Pulmonary artery endothelial cell (primary cell): ENCODE measurements at regions not wholly inside any gene's neighbourhood (a gene's known extent, or its start where the extent isn't known, plus 50 kb on each side); places are given as distances from the start of the nearest gene placed in this dataset.
"Not testable (repeated sequence)": the region's sequence is repeated elsewhere in the genome, so short reads cannot be mapped to it uniquely, and the experiment has no call there.

Source experiments
- DNase-seq: peaks from one replicate; pipeline ENCODE4 v3.0.0-alpha.2; 2011; ENCODE audit warnings: low read depth, low spot score

DNA sequence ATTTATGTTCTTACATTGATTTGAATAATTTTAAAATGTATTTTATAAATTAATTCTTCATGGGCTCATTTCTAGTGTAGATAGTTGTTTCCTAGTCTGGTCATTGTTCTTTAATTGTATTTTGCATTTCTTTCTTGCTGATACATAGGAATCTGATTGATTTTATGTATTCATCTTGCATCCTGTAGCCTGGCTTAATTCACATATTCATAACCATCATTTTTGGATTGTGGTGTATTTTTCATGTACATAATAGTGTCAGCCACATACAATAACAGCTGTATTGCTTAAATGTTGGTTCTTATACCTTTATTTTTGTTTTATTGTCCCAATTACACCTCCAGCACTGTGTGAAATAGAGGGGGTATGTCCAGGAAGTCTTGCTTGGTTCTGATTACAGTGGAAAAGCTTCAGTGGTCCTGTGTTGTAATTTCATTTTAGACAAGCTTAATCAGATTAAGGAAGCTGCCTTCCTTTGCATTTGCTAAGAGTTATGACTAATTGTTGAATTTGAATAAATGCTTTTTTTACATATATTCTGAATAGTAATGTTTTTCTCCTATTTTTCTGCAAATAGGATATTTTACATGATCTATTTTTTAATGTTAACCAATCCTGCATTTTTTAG lies 103.7 kb downstream of the USP22 start:
- DNase-seq = no peak

DNA sequence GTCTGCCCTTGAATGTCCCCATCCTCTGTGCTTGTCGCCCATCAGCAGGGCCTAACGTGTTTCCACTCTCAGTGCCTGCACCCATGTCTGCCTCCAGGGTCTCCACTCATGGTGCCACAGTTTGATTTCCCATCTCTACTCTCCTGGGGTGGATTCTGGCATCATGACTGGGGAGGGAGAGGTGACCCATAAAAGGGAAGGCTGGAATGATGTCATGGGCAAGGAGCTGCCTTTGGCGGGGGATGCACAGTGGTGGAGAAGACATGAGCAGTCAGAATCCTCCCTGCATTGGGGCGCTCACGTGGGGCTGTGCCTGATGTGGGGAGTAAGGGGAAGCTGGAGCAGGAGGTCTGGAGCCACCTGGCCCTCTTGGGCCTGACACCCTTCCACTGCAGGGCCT lies 100.9 kb downstream of the USP22 start:
- no peak for DNase-seq

DNA sequence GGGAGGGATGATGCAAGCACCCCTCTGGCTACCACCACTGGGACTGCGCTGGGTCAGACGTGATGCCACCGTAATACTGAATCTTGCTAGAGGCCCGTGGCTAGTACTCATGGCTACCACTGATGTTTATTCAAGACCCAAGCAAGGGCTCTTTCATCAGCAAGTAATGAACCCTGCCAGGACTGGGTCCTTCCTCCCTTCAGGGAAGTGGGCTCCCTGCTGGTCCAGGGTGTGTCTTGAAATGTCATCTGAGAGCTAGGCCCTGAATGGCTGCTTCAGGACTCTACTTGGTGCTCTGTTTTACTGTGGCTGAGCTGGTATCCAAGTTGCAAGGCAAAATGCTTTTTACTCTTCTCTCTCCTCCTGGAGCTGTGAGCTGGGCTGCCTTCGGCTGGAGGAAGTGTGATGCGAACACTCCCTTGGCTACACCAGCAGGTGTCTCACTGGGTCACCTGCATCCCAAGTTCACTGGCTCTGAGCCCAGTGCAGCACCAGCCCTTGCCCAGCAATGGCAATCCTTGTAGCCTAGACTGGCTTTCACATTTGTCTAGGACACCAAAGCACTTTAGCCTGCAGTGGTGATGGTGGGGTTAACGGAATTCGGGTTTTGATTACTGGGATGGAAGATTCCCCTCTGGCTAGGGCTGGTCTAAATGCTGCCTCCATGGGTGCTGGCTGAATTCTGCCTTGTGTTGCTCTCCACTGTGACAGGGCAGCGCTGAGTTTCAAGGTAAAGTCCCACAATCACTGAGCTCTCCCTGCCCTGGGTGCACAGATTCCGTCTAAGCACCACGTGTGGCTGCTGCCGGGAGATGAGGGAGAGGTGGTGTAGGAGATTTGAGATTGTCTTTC lies 98.6 kb downstream of the USP22 start:
- no peak for DNase-seq

DNA sequence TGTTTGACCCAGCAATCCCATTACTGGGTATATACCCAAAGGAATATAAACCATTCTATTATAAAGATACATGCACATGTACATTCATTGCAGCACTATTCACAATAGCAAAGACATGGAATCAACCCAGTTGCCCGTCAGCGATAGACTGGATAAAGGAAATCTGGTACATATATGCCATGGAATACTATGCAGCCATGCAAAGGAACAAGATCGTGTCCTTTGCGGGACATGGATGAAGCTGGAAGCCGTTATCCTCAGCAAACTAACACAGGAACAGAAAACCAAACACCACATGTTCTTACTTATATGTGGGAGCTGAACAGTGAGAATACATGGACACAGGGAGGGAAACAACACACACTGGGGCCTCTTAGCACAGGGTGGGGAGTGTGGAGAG lies 95.1 kb downstream of the USP22 start:
- not testable (repeated sequence) for DNase-seq

DNA sequence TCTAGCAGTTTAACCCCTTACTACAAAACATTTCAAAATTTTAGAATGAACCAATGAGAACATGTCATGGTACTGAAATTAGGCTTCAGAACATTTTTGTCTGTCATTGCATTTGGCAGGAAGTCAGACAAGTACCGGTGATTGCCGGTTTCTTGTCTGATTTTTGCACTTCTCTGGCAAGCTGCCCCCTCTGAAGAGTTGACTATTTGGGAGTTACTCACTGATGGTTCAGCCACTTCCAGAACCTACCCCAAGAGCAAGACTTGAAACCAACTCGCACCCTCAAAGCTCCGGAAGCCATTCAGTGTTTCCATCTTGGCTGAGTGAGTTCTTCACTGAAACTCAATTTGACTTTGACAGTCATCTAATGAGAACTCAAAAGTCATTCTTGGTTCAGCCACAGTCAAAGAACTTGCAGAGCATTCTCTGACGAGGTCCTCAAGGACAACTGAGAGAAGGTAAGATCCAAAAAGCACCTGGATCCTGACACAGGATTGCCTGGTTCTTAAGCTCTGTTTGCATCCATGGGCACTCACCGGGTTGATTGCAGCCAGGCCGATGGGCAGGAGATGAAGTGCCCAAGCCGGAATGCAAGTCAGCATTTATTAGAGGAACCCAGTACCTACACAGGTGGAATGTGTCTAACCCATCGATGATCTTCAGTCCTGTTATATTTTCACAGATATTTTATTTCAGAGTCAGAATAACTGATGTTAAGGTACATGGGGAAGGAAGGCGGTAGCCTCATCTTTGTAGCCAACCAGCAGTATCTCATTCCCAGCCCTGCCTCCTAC lies 93.6 kb downstream of the USP22 start:
- DNase-seq = no peak
